OCI-LY7 (cell line): ENCODE measurements at regions not wholly inside any gene's neighbourhood (a gene's known extent, or its start where the extent isn't known, plus 50 kb on each side); places are given as distances from the start of the nearest gene placed in this dataset.

Source experiments
- BruUV-seq: library from RNA; stranded (reverse); fragments of 400-500 nt; replicated peaks from 2 replicates; lab custom pipeline; 2021; lab: Mats Ljungman, UMichigan
- CTCF ChIA-PET: fragments of 300-600 bp; sonication (Branson Sonifier 250); formaldehyde crosslinking; loops from one replicate; lab custom pipeline; 2022; ENCODE audit warnings: antibody characterized with exemption; ENCODE audit not compliant: unreplicated experiment; lab: Charles Lee
- POLR2A ChIA-PET: fragments of 300-600 bp; sonication (Branson Sonifier 250); formaldehyde crosslinking; loops from one replicate; lab custom pipeline; 2022; ENCODE audit warnings: antibody characterized with exemption; lab: Charles Lee
- DNase-seq: peaks from one replicate; pipeline ENCODE4 v3.0.0-alpha.2; 2015; ENCODE audit warnings: low spot score
- H2AFZ ChIP-seq: fragments of 200-600 bp; sonication (generic), shearing (Covaris generic); 2 replicates; pipeline ENCODE4 v1.6.1; 2014; ENCODE audit warnings: mild to moderate bottlenecking, antibody characterized with exemption, low read length, moderate library complexity
- H3K27ac ChIP-seq: fragments of 200-600 bp; sonication (generic); 2 replicates; pipeline ENCODE4 v1.5.1; 2014; ENCODE audit warnings: mixed run types, low read depth, mild to moderate bottlenecking, moderate library complexity, low read length, inconsistent platforms; ENCODE audit not compliant: poor library complexity, severe bottlenecking
- H3K36me3 ChIP-seq: fragments of 200-600 bp; sonication (generic); 2 replicates; pipeline ENCODE4 v1.6.1; 2014; ENCODE audit warnings: mild to moderate bottlenecking, antibody characterized with exemption, low read length, moderate library complexity, mixed read lengths; ENCODE audit not compliant: insufficient read depth
- H3K4me1 ChIP-seq: fragments of 200-600 bp; sonication (generic); 2 replicates; pipeline ENCODE4 v1.5.1; 2014; ENCODE audit warnings: mild to moderate bottlenecking, low read length; ENCODE audit not compliant: insufficient read depth, poor library complexity, severe bottlenecking
- H3K4me2 ChIP-seq: fragments of 200-600 bp; sonication (generic); 2 replicates; pipeline ENCODE4 v1.6.1; 2014; ENCODE audit warnings: mild to moderate bottlenecking, low read length
- H3K4me3 ChIP-seq: fragments of 200-600 bp; sonication (generic); 2 replicates; pipeline ENCODE4 v1.5.1; 2014; ENCODE audit warnings: mild to moderate bottlenecking, low read depth, low read length; ENCODE audit not compliant: poor library complexity, severe bottlenecking
- H3K79me2 ChIP-seq: fragments of 200-600 bp; sonication (generic); 2 replicates; pipeline ENCODE4 v1.6.1; 2016; ENCODE audit warnings: low read depth, mild to moderate bottlenecking, low read length, moderate library complexity, mixed read lengths; ENCODE audit not compliant: insufficient read depth
- H3K9me2 ChIP-seq: fragments of 200-600 bp; sonication (generic); 2 replicates; pipeline ENCODE4 v1.6.1; 2016; ENCODE audit warnings: mild to moderate bottlenecking, low read length, mixed read lengths; ENCODE audit not compliant: insufficient read depth
- H3K9me3 ChIP-seq: fragments of 200-600 bp; sonication (generic); 2 replicates; pipeline ENCODE4 v1.6.1; 2014; ENCODE audit warnings: mild to moderate bottlenecking, mixed run types, low read length, mixed read lengths
- H4K20me1 ChIP-seq: fragments of 200-600 bp; sonication (generic); 2 replicates; pipeline ENCODE4 v1.6.1; 2014; ENCODE audit warnings: mild to moderate bottlenecking, antibody characterized with exemption, low read length, moderate library complexity, mixed read lengths; ENCODE audit not compliant: insufficient read depth
- CTCF ChIP-seq: fragments of 200-600 bp; sonication (generic); conservative IDR thresholded peaks from 2 replicates; pipeline ENCODE4 v1.5.1; 2014; ENCODE audit warnings: mild to moderate bottlenecking, antibody characterized with exemption, low read length, moderate library complexity, mixed read lengths
- EZH2phosphoT487 ChIP-seq: fragments of 200-600 bp; sonication (generic); IDR thresholded peaks from 2 replicates; pipeline ENCODE4 v1.6.1; 2018; ENCODE audit warnings: low read depth, borderline replicate concordance, mild to moderate bottlenecking, mixed run types, antibody characterized with exemption, low read length, moderate library complexity, mixed read lengths
- intact Hi-C: fragments of 100-400 bp; cut with micrococcal nuclease; formaldehyde crosslinking; loops from one replicate; pipeline ENCODE4 v1.10.0; 2022; ENCODE audit not compliant: unreplicated experiment

GRCh38 chr2:226508005-226508404 is 291.6 kb downstream of the IRS1 start:
- Histone ChIP-seq H2AFZ (no peak overlapping the region), H3K9me2 (no peaks in the 10 kb centered on the region), H3K79me2 (no peaks in the 10 kb centered on the region), H3K4me1 (no peaks in the 10 kb centered on the region), H3K9me3 (no peaks in the 10 kb centered on the region), H3K4me2 (no peak overlapping the region), H3K36me3 (no peaks in the 10 kb centered on the region), H3K4me3 (no peak overlapping the region), H3K27ac (no peak overlapping the region), H4K20me1 (no peaks in the 10 kb centered on the region)
- ChIA-PET CTCF (no interaction called here), POLR2A (no interaction called here)
- no TSS peak for BruUV-seq
- no peak for TF ChIP-seq CTCF
- TF ChIP-seq EZH2phosphoT487: no peak
- no peak for DNase-seq
- intact Hi-C loops: no loop called here

GRCh38 chr2:226497146-226497909 is 302.3 kb downstream of the IRS1 start:
- Histone ChIP-seq H2AFZ (no peak overlapping the region), H3K9me3 (no peaks in the 10 kb centered on the region), H3K4me3 (no peak overlapping the region), H4K20me1 (no peaks in the 10 kb centered on the region), H3K4me2 (no peak overlapping the region), H3K27ac (no peak overlapping the region), H3K9me2 (no peaks in the 10 kb centered on the region), H3K79me2 (no peaks in the 10 kb centered on the region), H3K36me3 (no peaks in the 10 kb centered on the region), H3K4me1 (no peaks in the 10 kb centered on the region)
- ChIA-PET POLR2A (interaction anchor here (0.6 to 0.7 kb wide), 2 partner anchors 1200 to 1397 kb away, joined by 4 to 6 read pairs; no protein-coding TSS in a partner anchor), CTCF (no interaction called here)
- no peak for DNase-seq
- no TSS peak for BruUV-seq
- intact Hi-C loops: no loop called here
- TF ChIP-seq EZH2phosphoT487: no peak
- no peak for TF ChIP-seq CTCF

GRCh38 chr2:226496273-226496550 is 303.4 kb downstream of the IRS1 start:
- CTCF ChIA-PET: interaction anchor here (0.6 kb wide), 1 partner anchor 113 kb away, joined by 3 read pairs; no protein-coding TSS in a partner anchor
- Histone ChIP-seq H4K20me1 (no peaks in the 10 kb centered on the region), H3K79me2 (no peaks in the 10 kb centered on the region)

More at GRCh38 chr2:226496273-226496550, 303.4 kb downstream of the IRS1 start:
- Histone ChIP-seq H3K4me1 (no peaks in the 10 kb centered on the region), H3K4me2 (no peak overlapping the region), H2AFZ (no peak overlapping the region), H3K27ac (no peak overlapping the region), H3K9me2 (no peaks in the 10 kb centered on the region), H3K9me3 (no peaks in the 10 kb centered on the region), H3K4me3 (no peak overlapping the region), H3K36me3 (no peaks in the 10 kb centered on the region)
- TF ChIP-seq CTCF (no peak), EZH2phosphoT487 (no peak)
- DNase-seq: no peak
- POLR2A ChIA-PET: no interaction called here
- no TSS peak for BruUV-seq
- intact Hi-C loops: no loop called here
